H9 (cell line): ENCODE measurements at regions not wholly inside any gene's neighbourhood (a gene's known extent, or its start where the extent isn't known, plus 50 kb on each side); places are given as distances from the start of the nearest gene placed in this dataset.

Experiments used
- DNase-seq: peaks from one replicate; pipeline ENCODE4 v3.0.0-alpha.2; 2017
- H2AFZ ChIP-seq: one replicate; pipeline ENCODE4 v1.6.1; 2013; ENCODE audit warnings: mild to moderate bottlenecking, low read length, control low read depth, moderate library complexity
- H2AK5ac ChIP-seq: 2 replicates; pipeline ENCODE4 v1.6.1; 2013; ENCODE audit warnings: low read length, control low read depth, mixed read lengths; ENCODE audit not compliant: insufficient read length
- H2BK120ac ChIP-seq: one replicate; pipeline ENCODE4 v1.6.1; 2013; ENCODE audit warnings: low read depth, mild to moderate bottlenecking, low read length, control low read depth, inconsistent platforms; ENCODE audit not compliant: poor library complexity, severe bottlenecking
- H2BK12ac ChIP-seq: 2 replicates; pipeline ENCODE4 v1.6.1; 2013; ENCODE audit warnings: low read length, control low read depth, mixed read lengths, low read depth; ENCODE audit not compliant: insufficient read length
- H2BK15ac ChIP-seq: 2 replicates; pipeline ENCODE4 v1.6.1; 2013; ENCODE audit warnings: low read depth, low read length, control low read depth
- H2BK20ac ChIP-seq: one replicate; pipeline ENCODE4 v1.6.1; 2013; ENCODE audit warnings: low read depth, mild to moderate bottlenecking, low read length, control low read depth, inconsistent platforms; ENCODE audit not compliant: poor library complexity, severe bottlenecking
- H2BK5ac ChIP-seq: 2 replicates; pipeline ENCODE4 v1.6.1; 2013; ENCODE audit warnings: low read length, control low read depth, mixed read lengths; ENCODE audit not compliant: insufficient read length
- H3K14ac ChIP-seq: 2 replicates; pipeline ENCODE4 v1.6.1; 2013; ENCODE audit warnings: low read length, control low read depth; ENCODE audit not compliant: insufficient read depth
- H3K18ac ChIP-seq: 2 replicates; pipeline ENCODE4 v1.6.1; 2013; ENCODE audit warnings: low read depth, mild to moderate bottlenecking, mixed read lengths, low read length, control low read depth; ENCODE audit not compliant: insufficient read length
- H3K23ac ChIP-seq: 2 replicates; pipeline ENCODE4 v1.6.1; 2013; ENCODE audit warnings: low read length, control low read depth, mixed read lengths, low read depth; ENCODE audit not compliant: insufficient read length
- H3K23me2 ChIP-seq: 2 replicates; pipeline ENCODE4 v1.6.1; 2013; ENCODE audit warnings: low read depth, mild to moderate bottlenecking, mixed read lengths, low read length, control low read depth; ENCODE audit not compliant: insufficient read length, poor library complexity, severe bottlenecking
- H3K27ac ChIP-seq: 2 replicates; pipeline ENCODE4 v1.5.1; 2013; ENCODE audit warnings: low read length, control low read depth, mixed read lengths, low read depth; ENCODE audit not compliant: insufficient read length
- H3K27me3 ChIP-seq: 2 replicates; pipeline ENCODE4 v1.6.1; 2013; ENCODE audit warnings: low read length, control low read depth, inconsistent platforms; ENCODE audit not compliant: insufficient read depth
- H3K4ac ChIP-seq: 2 replicates; pipeline ENCODE4 v1.6.1; 2013; ENCODE audit warnings: low read depth, mild to moderate bottlenecking, control low read depth, inconsistent platforms, low read length, moderate library complexity
- H3K4me1 ChIP-seq: 2 replicates; pipeline ENCODE4 v1.6.1; 2013; ENCODE audit warnings: low read length, control low read depth, inconsistent platforms; ENCODE audit not compliant: insufficient read depth
- H3K4me2 ChIP-seq: 2 replicates; pipeline ENCODE4 v1.6.1; 2013; ENCODE audit warnings: low read length, control low read depth, mixed read lengths; ENCODE audit not compliant: insufficient read length, insufficient read depth
- H3K56ac ChIP-seq: 2 replicates; pipeline ENCODE4 v1.6.1; 2013; ENCODE audit warnings: low read depth, mild to moderate bottlenecking, mixed read lengths, low read length, control low read depth; ENCODE audit not compliant: insufficient read length
- H3K79me1 ChIP-seq: 2 replicates; pipeline ENCODE4 v1.6.1; 2013; ENCODE audit warnings: low read depth, mild to moderate bottlenecking, moderate library complexity, low read length, control low read depth, inconsistent platforms; ENCODE audit not compliant: insufficient read depth, poor library complexity, severe bottlenecking
- H3K79me2 ChIP-seq: 2 replicates; pipeline ENCODE4 v1.6.1; 2013; ENCODE audit warnings: low read length, control low read depth, inconsistent platforms; ENCODE audit not compliant: insufficient read depth
- H3K9ac ChIP-seq: 2 replicates; pipeline ENCODE4 v1.6.1; 2013; ENCODE audit warnings: low read length, control low read depth, mixed read lengths; ENCODE audit not compliant: insufficient read length; ENCODE audit errors: extremely low read depth
- H3K9me3 ChIP-seq: one replicate; pipeline ENCODE4 v1.6.1; 2013; ENCODE audit warnings: low read depth, low read length, inconsistent platforms; ENCODE audit not compliant: control insufficient read depth
- H3T11ph ChIP-seq: one replicate; pipeline ENCODE4 v1.6.1; 2013; ENCODE audit warnings: mild to moderate bottlenecking, low read length, control low read depth, inconsistent platforms
- H4K20me1 ChIP-seq: one replicate; pipeline ENCODE4 v1.6.1; 2013; ENCODE audit not compliant: control insufficient read depth, insufficient read length, insufficient read depth
- H4K5ac ChIP-seq: 2 replicates; pipeline ENCODE4 v1.6.1; 2013; ENCODE audit warnings: low read depth, mild to moderate bottlenecking, mixed read lengths, low read length, control low read depth; ENCODE audit not compliant: insufficient read length
- H4K8ac ChIP-seq: replicated peaks from 2 replicates; pipeline ENCODE4 v1.6.1; 2013; ENCODE audit warnings: low read length, control low read depth, mixed read lengths, low read depth; ENCODE audit not compliant: insufficient read length
- H4K91ac ChIP-seq: 2 replicates; pipeline ENCODE4 v1.6.1; 2013; ENCODE audit warnings: low read depth, mild to moderate bottlenecking, moderate library complexity, mixed read lengths, low read length, control low read depth; ENCODE audit not compliant: insufficient read length
- H3K27ac Mint-ChIP-seq, 3 experiments: 2 replicates in 2 of 3; 3 replicates in 1 of 3; pipeline ENCODE4 v1.8.0; 2020 to 2021; ENCODE audit warnings: mixed read lengths in 3 of 3, mild to moderate bottlenecking in 1 of 3, moderate library complexity in 1 of 3
- H3K27me3 Mint-ChIP-seq: 2 replicates; pipeline ENCODE4 v1.8.0; 2021; ENCODE audit warnings: low read depth, mild to moderate bottlenecking, moderate library complexity, mixed read lengths
- H3K36me3 Mint-ChIP-seq, 3 experiments: 2 replicates in 2 of 3; 3 replicates in 1 of 3; pipeline ENCODE4 v1.8.0; 2020 to 2021; ENCODE audit warnings: low read depth in 3 of 3, mixed read lengths in 3 of 3; ENCODE audit not compliant: insufficient read depth in 1 of 3
- H3K4me1 Mint-ChIP-seq, 2 experiments: 2 replicates each; pipeline ENCODE4 v1.8.0; 2020; ENCODE audit warnings: mixed read lengths in 2 of 2
- H3K4me3 Mint-ChIP-seq, 2 experiments: 2 replicates in 1 of 2; 3 replicates in 1 of 2; pipeline ENCODE4 v1.8.0; 2020 to 2021; ENCODE audit warnings: mild to moderate bottlenecking in 2 of 2, mixed read lengths in 2 of 2, moderate library complexity in 1 of 2
- H3K9me3 Mint-ChIP-seq, 2 experiments: 2 replicates in 1 of 2; 3 replicates in 1 of 2; pipeline ENCODE4 v1.8.0; 2020; ENCODE audit warnings: mild to moderate bottlenecking in 2 of 2, mixed read lengths in 2 of 2, moderate library complexity in 1 of 2
- WGBS: extraction: QIAGEN DNeasy Blood & Tissue Kit; methylation state at CpG from one replicate; pipeline ENCODE4 v1.1.7; 2013; ENCODE audit warnings: missing lambda C conversion rate, low lambda C conversion rate, mixed read lengths; ENCODE audit not compliant: insufficient read length; ENCODE audit errors: extremely low coverage; 5-methylcytosine and 5-hydroxymethylcytosine counted together
- TF ChIP-seq, protein P1 (sequence below): fragments of 200-600 bp; sonication (generic); conservative IDR thresholded peaks from 3 replicates; pipeline ENCODE4 v1.8.0; 2021; ENCODE audit warnings: antibody characterized with exemption, mild to moderate bottlenecking

DNA sequence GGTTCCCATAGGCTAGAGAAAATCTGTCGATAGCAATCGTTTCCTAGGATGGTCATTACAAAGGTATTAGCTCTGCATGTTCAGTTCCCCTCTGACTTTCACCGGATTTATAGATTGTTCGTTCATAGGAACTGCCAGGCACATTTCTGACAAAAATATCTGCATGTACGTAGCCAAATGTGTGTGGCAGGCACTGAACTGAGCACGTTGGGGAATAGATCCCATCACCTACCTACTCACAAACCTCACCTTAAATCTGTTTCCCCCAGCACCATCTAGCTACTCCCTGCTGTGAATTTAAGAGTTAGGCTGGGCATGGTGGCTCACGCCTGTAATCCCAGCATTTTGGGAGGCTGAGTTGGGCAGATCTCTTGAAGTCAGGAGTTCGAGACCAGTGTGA is 64.5 kb upstream of the TANC2 start:
- H3K27ac Mint-ChIP-seq: no peak overlapping the region
- no peak overlapping the region for H2AFZ ChIP-seq
- no peaks in the 10 kb centered on the region; the same call in 1 of the 2 replicates for H3K4me1 ChIP-seq
- H3K4me1 Mint-ChIP-seq: peaks cover 16 to 20% of the 10 kb centered on the region in 2 experiments
- H3K9ac ChIP-seq: no peak overlapping the region
- no peak overlapping the region for H2AK5ac ChIP-seq
- no peaks in the 10 kb centered on the region for H3K79me2 ChIP-seq
- H2BK15ac ChIP-seq: no peak overlapping the region
- H3K4me3 Mint-ChIP-seq: no peak overlapping the region
- no peak overlapping the region for H4K8ac ChIP-seq
- H2BK5ac ChIP-seq: no peak overlapping the region
- H3K4ac ChIP-seq: no peak overlapping the region
- no peak overlapping the region for H2BK120ac ChIP-seq
- H3K14ac ChIP-seq: no peak overlapping the region
- TF ChIP-seq, protein P1, sequence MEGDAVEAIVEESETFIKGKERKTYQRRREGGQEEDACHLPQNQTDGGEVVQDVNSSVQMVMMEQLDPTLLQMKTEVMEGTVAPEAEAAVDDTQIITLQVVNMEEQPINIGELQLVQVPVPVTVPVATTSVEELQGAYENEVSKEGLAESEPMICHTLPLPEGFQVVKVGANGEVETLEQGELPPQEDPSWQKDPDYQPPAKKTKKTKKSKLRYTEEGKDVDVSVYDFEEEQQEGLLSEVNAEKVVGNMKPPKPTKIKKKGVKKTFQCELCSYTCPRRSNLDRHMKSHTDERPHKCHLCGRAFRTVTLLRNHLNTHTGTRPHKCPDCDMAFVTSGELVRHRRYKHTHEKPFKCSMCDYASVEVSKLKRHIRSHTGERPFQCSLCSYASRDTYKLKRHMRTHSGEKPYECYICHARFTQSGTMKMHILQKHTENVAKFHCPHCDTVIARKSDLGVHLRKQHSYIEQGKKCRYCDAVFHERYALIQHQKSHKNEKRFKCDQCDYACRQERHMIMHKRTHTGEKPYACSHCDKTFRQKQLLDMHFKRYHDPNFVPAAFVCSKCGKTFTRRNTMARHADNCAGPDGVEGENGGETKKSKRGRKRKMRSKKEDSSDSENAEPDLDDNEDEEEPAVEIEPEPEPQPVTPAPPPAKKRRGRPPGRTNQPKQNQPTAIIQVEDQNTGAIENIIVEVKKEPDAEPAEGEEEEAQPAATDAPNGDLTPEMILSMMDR: no peak
- no peak overlapping the region for H4K5ac ChIP-seq
- no CpG with 5 or more reads among the region's 8 CpGs for WGBS
- no peaks in the 10 kb centered on the region for H4K20me1 ChIP-seq
- H3T11ph ChIP-seq: no peak overlapping the region
- H2BK12ac ChIP-seq: no peak overlapping the region
- no peak overlapping the region for H3K18ac ChIP-seq
- H3K27ac ChIP-seq: no peak overlapping the region
- no peaks in the 10 kb centered on the region for H3K27me3 ChIP-seq
- no peak overlapping the region for H3K56ac ChIP-seq
- H3K27me3 Mint-ChIP-seq: no peaks in the 10 kb centered on the region
- no peak overlapping the region for H3K23ac ChIP-seq
- no peak overlapping the region for H4K91ac ChIP-seq
- no peak for DNase-seq
- H3K36me3 Mint-ChIP-seq: no peaks in the 10 kb centered on the region; a peak in 1 of 7 replicates
- no peaks in the 10 kb centered on the region for H3K79me1 ChIP-seq
- H3K9me3 Mint-ChIP-seq: peaks cover 0 to 2% of the 10 kb centered on the region in 2 experiments; a peak in 1 of 5 replicates
- no peaks in the 10 kb centered on the region for H3K23me2 ChIP-seq
- no peak overlapping the region for H2BK20ac ChIP-seq
- H3K4me2 ChIP-seq: no peak overlapping the region
- no peaks in the 10 kb centered on the region for H3K9me3 ChIP-seq
